ENCODE measurements at regions not wholly inside any gene's neighbourhood (a gene's known extent, or its start where the extent isn't known, plus 50 kb on each side); places are given as distances from the start of the nearest gene placed in this dataset.
"Not testable (repeated sequence)": the region's sequence is repeated elsewhere in the genome, so short reads cannot be mapped to it uniquely, and the experiment has no call there.

DNA sequence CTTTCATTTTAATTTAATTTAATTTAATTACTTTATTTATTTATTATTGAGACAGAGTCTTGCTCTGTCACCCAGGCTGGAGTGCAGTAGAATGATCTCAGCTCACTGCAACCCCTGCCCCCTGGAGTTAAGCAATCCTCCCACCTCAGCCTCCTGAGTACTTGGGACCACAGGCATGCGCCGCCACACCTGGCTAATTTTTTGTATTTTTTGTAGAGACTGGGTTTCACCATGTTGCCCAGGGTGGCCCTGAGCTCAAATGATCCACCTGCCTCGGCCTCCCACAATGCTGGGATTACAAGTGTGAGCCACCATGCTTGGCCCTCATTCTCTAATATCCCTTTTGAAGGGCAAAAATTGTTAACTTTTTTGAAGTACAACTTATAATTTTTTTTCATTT lies 92.9 kb downstream of the XRCC2 start:
- 74 to 89% methylated on average over 3 of the region's 3 CpGs for WGBS, 2 donors
- H3K4me1 ChIP-seq, result no peaks in the 10 kb centered on the region
- no peak for TF ChIP-seq POLR2A (IDR thresholded peaks at IDR 0.05)
- no peak for TF ChIP-seq CTCF (IDR thresholded peaks at IDR 0.05)
- TF ChIP-seq EP300 (IDR thresholded peaks at IDR 0.05), result no peak
- no peaks in the 10 kb centered on the region for H3K36me3 ChIP-seq
- DNase-seq (ENCODE audit: low spot score in 2 of 2), result no peak
- no peaks in the 10 kb centered on the region for H3K27me3 ChIP-seq
- H3K9me3 ChIP-seq, result no peaks in the 10 kb centered on the region
- no peak overlapping the region for H3K27ac ChIP-seq
- H3K4me3 ChIP-seq, result no peak overlapping the region

DNA sequence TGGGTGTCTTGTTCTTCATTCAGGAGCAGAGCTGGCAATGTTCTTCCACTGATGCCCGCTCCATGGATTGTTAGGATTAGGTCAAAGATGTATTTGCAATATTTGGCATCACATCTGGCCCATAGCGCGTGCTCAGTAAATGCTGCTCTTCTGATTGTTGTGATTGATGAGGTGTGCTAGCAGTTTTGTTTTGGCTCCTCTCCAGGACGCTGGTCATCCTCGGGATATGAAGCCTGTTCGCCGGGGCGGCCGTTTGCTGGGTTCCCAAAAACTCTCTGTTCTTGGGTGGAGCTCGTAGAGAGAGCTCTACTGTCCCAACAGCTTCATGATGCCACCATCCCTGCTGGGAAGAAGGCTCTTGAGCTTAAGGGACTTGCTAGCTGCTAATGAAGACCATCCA lies 96.9 kb downstream of the XRCC2 start:
- Histone ChIP-seq H3K9me3 (no peaks in the 10 kb centered on the region), H3K4me1 (no peaks in the 10 kb centered on the region), H3K27me3 (no peaks in the 10 kb centered on the region), H3K4me3 (no peak overlapping the region), H3K36me3 (no peaks in the 10 kb centered on the region), H3K27ac (no peak overlapping the region)
- WGBS, 2 donors, result 80% methylated on average over 10 of the region's 10 CpGs
- no peak for TF ChIP-seq EP300 (IDR thresholded peaks at IDR 0.05)
- no peak for TF ChIP-seq POLR2A (IDR thresholded peaks at IDR 0.05)
- no peak for TF ChIP-seq CTCF (IDR thresholded peaks at IDR 0.05)
- no peak for DNase-seq (ENCODE audit: low spot score in 2 of 2)

DNA sequence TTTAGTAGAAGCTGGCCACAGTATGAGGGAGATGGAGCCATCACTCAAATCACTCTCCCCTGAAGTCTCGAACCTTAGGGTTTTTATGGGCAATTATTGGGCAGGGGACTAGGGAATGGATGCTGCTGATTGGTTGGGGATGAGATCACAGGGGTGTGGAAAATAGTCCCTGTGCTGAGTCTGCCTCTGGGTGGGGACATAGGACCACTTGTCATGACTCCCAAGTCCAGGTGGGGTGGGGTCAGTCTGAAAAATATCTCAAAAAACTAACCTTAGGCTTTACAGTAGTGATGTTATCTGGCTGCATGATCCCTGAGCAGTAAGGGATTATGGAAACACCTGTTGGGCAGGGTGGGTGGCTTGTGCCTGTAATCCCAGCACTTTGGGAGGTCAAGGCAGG lies 98.6 kb downstream of the XRCC2 start:
- Histone ChIP-seq H3K27me3 (no peaks in the 10 kb centered on the region), H3K36me3 (no peaks in the 10 kb centered on the region), H3K27ac (no peak overlapping the region), H3K9me3 (no peaks in the 10 kb centered on the region), H3K4me3 (no peak overlapping the region), H3K4me1 (no peaks in the 10 kb centered on the region)
- TF ChIP-seq POLR2A (IDR thresholded peaks at IDR 0.05) (no peak), CTCF (IDR thresholded peaks at IDR 0.05) (no peak), EP300 (IDR thresholded peaks at IDR 0.05) (no peak)
- WGBS, 2 donors, result 76% methylated on average over 1 of the region's 1 CpG
- no peak for DNase-seq (ENCODE audit: low spot score in 2 of 2)

- Histone ChIP-seq H3K27me3 (no peaks in the 10 kb centered on the region), H3K9me3 (no peaks in the 10 kb centered on the region), H3K4me1 (no peaks in the 10 kb centered on the region), H3K27ac (no peak overlapping the region), H3K4me3 (no peak overlapping the region), H3K36me3 (no peaks in the 10 kb centered on the region)
- no peak for DNase-seq (ENCODE audit: low spot score in 2 of 2)
- 42 to 44% methylated on average over 13 to 15 of the region's 15 CpGs for WGBS, 2 donors
- TF ChIP-seq EP300 (IDR thresholded peaks at IDR 0.05) (no peak), CTCF (IDR thresholded peaks at IDR 0.05) (no peak), POLR2A (IDR thresholded peaks at IDR 0.05) (no peak)
Observed at GRCh38 chr7:152574892-152575548, 100.9 kb downstream of the XRCC2 start.

- not testable (repeated sequence) for H3K27me3 ChIP-seq; H3K4me3 ChIP-seq; H3K27ac ChIP-seq; H3K36me3 ChIP-seq; H3K9me3 ChIP-seq; DNase-seq (ENCODE audit: low spot score in 2 of 2); H3K4me1 ChIP-seq
- 87 to 89% methylated on average over 6 of the region's 6 CpGs for WGBS, 2 donors
Observed at GRCh38 chr7:152573186-152573585, 102.8 kb downstream of the XRCC2 start.

- WGBS, 2 donors, result 63 to 67% methylated on average over 5 of the region's 5 CpGs
- TF ChIP-seq POLR2A (IDR thresholded peaks at IDR 0.05) (no peak), EP300 (IDR thresholded peaks at IDR 0.05) (no peak), CTCF (IDR thresholded peaks at IDR 0.05) (no peak)
- no peak for DNase-seq (ENCODE audit: low spot score in 2 of 2)
- Histone ChIP-seq H3K9me3 (no peaks in the 10 kb centered on the region), H3K27me3 (no peaks in the 10 kb centered on the region), H3K4me3 (no peak overlapping the region), H3K36me3 (no peaks in the 10 kb centered on the region), H3K4me1 (no peaks in the 10 kb centered on the region), H3K27ac (no peak overlapping the region)
Observed at GRCh38 chr7:152572101-152572500, 103.8 kb downstream of the XRCC2 start.
